Fibroblast of lung (primary cell): ENCODE measurements at regions not wholly inside any gene's neighbourhood (a gene's known extent, or its start where the extent isn't known, plus 50 kb on each side); places are given as distances from the start of the nearest gene placed in this dataset.

Experiments used
- CTCF ChIP-seq, 2 donors: IDR thresholded peaks in 1 of 2; conservative IDR thresholded peaks in 1 of 2; 1 replicate in 1 of 2; 2 replicates in 1 of 2; pipeline ENCODE4 v1.5.1; 2011 to 2012; ENCODE audit warnings: low read length in 2 of 2, control low read depth in 1 of 2, inconsistent platforms in 1 of 2, low read depth in 1 of 2, mild to moderate bottlenecking in 1 of 2
- EZH2 ChIP-seq: IDR thresholded peaks from 2 replicates; pipeline ENCODE4 v1.5.1; 2012; ENCODE audit warnings: low read length, control low read depth, mild to moderate bottlenecking; ENCODE audit errors: missing control alignments

- TF ChIP-seq EZH2 (no peak), CTCF (conservative IDR thresholded peaks at IDR 0.05 in 1 of 2, IDR thresholded peaks at IDR 0.05 in 1 of 2; ENCODE audit: low read depth in 1 of 2, low read length in 2 of 2) (no peak)
These were observed 61.1 kb upstream of the TBX18 start for GRCh38 chr6:84825461-84825860.
